ENCODE measurements at regions not wholly inside any gene's neighbourhood (a gene's known extent, or its start where the extent isn't known, plus 50 kb on each side); places are given as distances from the start of the nearest gene placed in this dataset.
A peak's percentile ranks its signal among the peaks of the same experiment; 100 is the strongest.
"Not testable (repeated sequence)": the region's sequence is repeated elsewhere in the genome, so short reads cannot be mapped to it uniquely, and the experiment has no call there.

DNA sequence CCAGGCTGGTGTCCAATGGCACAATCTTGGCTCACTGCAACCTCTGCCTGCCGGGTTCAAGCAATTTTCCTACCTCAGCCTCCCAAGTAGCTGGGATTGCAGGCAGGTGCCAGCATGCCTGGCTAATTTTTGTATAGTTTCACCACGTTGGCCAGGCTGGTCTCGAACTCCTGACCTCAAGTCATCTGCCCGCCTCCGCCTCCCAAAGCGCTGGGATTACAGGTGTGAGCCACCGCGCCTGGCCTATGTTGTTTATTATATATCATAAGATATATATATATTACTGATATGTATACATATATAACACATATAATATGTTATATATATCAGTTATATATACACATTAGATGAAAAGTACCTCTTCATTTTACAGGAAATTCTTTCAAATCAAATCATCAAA lies 914.7 kb downstream of the FOXD4L5 start:
- H3K9me3 ChIP-seq (ENCODE audit: control insufficient read depth in 4 of 4, insufficient read depth in 3 of 4, low read length in 3 of 4); H3K9ac ChIP-seq (ENCODE audit: insufficient read depth in 1 of 2, low read length in 2 of 2); ATAC-seq (ENCODE audit: insufficient read depth, low FRiP score); H3K36me3 ChIP-seq (ENCODE audit: control insufficient read depth in 4 of 4, insufficient read depth in 4 of 4, low read length in 4 of 4); DNase-seq; H3K4me3 ChIP-seq; H3K4me1 ChIP-seq (ENCODE audit: control insufficient read depth in 5 of 5, insufficient read depth in 5 of 5, low read length in 5 of 5); H3K27me3 ChIP-seq (ENCODE audit: control insufficient read depth in 3 of 3, insufficient read depth in 3 of 3, low read length in 2 of 3); H3K27ac ChIP-seq (ENCODE audit: low read depth in 1 of 2, low read length in 1 of 2): not testable (repeated sequence)
- WGBS, 2 donors, result 81 to 94% methylated on average over 3 to 4 of the region's 8 CpGs

DNA sequence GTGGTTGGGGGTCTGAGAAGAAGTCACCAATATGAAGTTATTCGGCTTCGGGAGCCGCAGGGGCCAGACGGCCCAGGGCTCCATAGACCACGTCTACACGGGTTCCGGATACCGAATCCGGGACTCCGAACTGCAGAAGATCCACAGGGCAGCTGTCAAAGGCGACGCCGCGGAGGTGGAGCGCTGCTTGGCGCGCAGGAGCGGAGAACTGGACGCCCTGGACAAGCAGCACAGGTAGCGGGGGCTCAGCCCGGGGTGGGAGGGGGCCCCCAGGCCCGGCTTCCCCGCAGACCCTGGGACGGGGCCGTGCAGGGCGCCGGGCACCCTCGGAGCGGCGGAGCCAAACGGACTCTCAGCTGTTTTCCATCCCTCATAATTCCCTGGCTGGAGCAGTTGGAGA lies 915.4 kb downstream of the FOXD4L5 start:
- not testable (repeated sequence) for DNase-seq; H3K27me3 ChIP-seq (ENCODE audit: control insufficient read depth in 3 of 3, insufficient read depth in 3 of 3, low read length in 2 of 3); H3K4me3 ChIP-seq; H3K4me1 ChIP-seq (ENCODE audit: control insufficient read depth in 5 of 5, insufficient read depth in 5 of 5, low read length in 5 of 5); H3K36me3 ChIP-seq (ENCODE audit: control insufficient read depth in 4 of 4, insufficient read depth in 4 of 4, low read length in 4 of 4); H3K9me3 ChIP-seq (ENCODE audit: control insufficient read depth in 4 of 4, insufficient read depth in 3 of 4, low read length in 3 of 4); H3K9ac ChIP-seq (ENCODE audit: insufficient read depth in 1 of 2, low read length in 2 of 2); ATAC-seq (ENCODE audit: insufficient read depth, low FRiP score); H3K27ac ChIP-seq (ENCODE audit: low read depth in 1 of 2, low read length in 1 of 2)
- WGBS, 2 donors, result no CpG with 5 or more reads among the region's 31 CpGs

DNA sequence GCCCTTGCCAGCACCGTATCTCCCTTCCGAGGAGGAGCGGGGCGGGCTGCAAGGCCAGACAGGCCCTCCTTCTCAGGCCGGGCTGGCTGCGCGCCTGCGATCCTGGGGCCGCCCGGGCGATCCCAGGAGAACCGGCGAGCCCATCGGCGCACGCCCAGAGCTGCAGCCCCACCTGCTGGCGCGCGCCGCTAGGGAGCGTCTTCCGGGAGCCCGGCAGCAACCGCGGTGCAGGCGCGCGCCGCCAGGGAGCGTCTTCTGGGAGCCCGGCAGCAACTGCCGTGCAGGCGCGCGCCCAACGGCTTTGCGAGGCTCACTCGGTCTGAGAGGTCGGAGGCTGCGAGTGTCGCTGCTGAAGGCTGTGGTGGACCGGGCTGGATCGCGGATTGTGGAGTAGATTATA lies 915.9 kb downstream of the FOXD4L5 start:
- WGBS, 2 donors, result 0% methylated on average over 13 to 25 of the region's 44 CpGs
- H3K36me3 ChIP-seq (ENCODE audit: control insufficient read depth in 4 of 4, insufficient read depth in 4 of 4, low read length in 4 of 4); H3K27me3 ChIP-seq (ENCODE audit: control insufficient read depth in 3 of 3, insufficient read depth in 3 of 3, low read length in 2 of 3); H3K9me3 ChIP-seq (ENCODE audit: control insufficient read depth in 4 of 4, insufficient read depth in 3 of 4, low read length in 3 of 4); H3K9ac ChIP-seq (ENCODE audit: insufficient read depth in 1 of 2, low read length in 2 of 2); H3K4me1 ChIP-seq (ENCODE audit: control insufficient read depth in 5 of 5, insufficient read depth in 5 of 5, low read length in 5 of 5); H3K4me3 ChIP-seq; DNase-seq; H3K27ac ChIP-seq (ENCODE audit: low read depth in 1 of 2, low read length in 1 of 2): not testable (repeated sequence)
- TF ChIP-seq, protein P1, sequence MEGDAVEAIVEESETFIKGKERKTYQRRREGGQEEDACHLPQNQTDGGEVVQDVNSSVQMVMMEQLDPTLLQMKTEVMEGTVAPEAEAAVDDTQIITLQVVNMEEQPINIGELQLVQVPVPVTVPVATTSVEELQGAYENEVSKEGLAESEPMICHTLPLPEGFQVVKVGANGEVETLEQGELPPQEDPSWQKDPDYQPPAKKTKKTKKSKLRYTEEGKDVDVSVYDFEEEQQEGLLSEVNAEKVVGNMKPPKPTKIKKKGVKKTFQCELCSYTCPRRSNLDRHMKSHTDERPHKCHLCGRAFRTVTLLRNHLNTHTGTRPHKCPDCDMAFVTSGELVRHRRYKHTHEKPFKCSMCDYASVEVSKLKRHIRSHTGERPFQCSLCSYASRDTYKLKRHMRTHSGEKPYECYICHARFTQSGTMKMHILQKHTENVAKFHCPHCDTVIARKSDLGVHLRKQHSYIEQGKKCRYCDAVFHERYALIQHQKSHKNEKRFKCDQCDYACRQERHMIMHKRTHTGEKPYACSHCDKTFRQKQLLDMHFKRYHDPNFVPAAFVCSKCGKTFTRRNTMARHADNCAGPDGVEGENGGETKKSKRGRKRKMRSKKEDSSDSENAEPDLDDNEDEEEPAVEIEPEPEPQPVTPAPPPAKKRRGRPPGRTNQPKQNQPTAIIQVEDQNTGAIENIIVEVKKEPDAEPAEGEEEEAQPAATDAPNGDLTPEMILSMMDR (IDR thresholded peaks at IDR 0.05; ENCODE audit: control extremely low read depth, extremely low read depth), result peak; percentile 34
- ATAC-seq (ENCODE audit: insufficient read depth, low FRiP score), result peak; percentile 100

DNA sequence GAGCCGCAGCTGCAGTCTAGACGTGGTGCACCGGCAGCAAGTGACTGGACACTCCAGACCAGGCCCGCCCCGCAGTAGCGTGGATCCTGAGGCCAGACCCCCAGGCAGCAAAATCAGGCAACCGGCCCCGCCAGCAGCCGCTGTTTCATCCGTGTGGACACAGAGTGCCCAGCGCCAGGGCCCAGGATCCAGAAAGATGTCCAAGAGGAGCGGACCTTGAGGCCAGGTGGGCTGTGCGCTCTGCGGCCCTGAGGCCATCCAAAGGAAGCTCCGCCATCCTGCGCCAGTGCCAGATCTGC lies 916.4 kb downstream of the FOXD4L5 start:
- not testable (repeated sequence) for H3K27me3 ChIP-seq (ENCODE audit: control insufficient read depth in 3 of 3, insufficient read depth in 3 of 3, low read length in 2 of 3); H3K4me1 ChIP-seq (ENCODE audit: control insufficient read depth in 5 of 5, insufficient read depth in 5 of 5, low read length in 5 of 5); ATAC-seq (ENCODE audit: insufficient read depth, low FRiP score); DNase-seq; H3K27ac ChIP-seq (ENCODE audit: low read depth in 1 of 2, low read length in 1 of 2); H3K4me3 ChIP-seq; H3K9me3 ChIP-seq (ENCODE audit: control insufficient read depth in 4 of 4, insufficient read depth in 3 of 4, low read length in 3 of 4); H3K9ac ChIP-seq (ENCODE audit: insufficient read depth in 1 of 2, low read length in 2 of 2); H3K36me3 ChIP-seq (ENCODE audit: control insufficient read depth in 4 of 4, insufficient read depth in 4 of 4, low read length in 4 of 4)
- 3% methylated on average over 9 of the region's 16 CpGs; no CpG with 5 or more reads in 1 of the 2 donors for WGBS, 2 donors

DNA sequence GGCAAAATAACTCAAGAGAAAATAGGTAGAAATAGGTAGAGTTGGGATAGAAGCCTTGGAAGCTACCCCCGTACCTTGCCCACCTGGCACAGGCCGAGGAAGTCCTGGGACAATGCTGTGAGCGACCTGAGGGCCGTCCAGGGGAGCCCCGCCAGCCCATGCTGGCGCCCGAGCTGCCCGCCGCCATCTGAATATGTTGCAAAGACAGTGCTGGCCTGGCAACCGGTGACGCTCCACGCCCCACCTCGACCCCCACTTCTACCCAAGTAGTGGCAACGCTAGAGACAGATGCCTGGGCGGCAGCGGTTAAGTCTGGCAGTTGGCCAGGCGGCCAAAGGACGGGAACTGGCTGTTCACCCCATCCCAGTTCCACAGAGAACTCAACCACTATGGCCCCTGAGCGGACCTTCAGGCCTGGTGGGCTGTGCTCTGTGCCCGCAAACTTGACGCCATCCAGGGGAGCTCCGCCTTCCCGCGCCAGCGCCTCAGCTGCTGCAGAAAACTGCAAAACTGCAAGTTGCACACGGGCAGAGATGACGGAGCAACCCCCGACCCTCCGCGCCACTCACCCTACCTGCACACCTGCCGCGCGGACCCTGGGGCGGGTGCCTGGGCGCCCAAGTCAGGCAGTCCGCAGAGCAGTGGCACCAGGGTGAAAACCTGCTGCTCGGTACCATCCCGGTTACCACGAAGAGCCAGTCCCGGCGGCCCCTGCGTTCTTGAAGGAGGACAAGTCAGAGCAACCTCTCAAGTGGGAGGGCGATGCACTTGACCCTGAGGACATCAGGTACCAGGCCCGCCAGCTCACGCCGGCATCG lies 917.0 kb downstream of the FOXD4L5 start:
- H3K9me3 ChIP-seq (ENCODE audit: control insufficient read depth in 4 of 4, insufficient read depth in 3 of 4, low read length in 3 of 4); ATAC-seq (ENCODE audit: insufficient read depth, low FRiP score); H3K4me1 ChIP-seq (ENCODE audit: control insufficient read depth in 5 of 5, insufficient read depth in 5 of 5, low read length in 5 of 5); H3K36me3 ChIP-seq (ENCODE audit: control insufficient read depth in 4 of 4, insufficient read depth in 4 of 4, low read length in 4 of 4); H3K27me3 ChIP-seq (ENCODE audit: control insufficient read depth in 3 of 3, insufficient read depth in 3 of 3, low read length in 2 of 3); H3K27ac ChIP-seq (ENCODE audit: low read depth in 1 of 2, low read length in 1 of 2); H3K4me3 ChIP-seq; DNase-seq; H3K9ac ChIP-seq (ENCODE audit: insufficient read depth in 1 of 2, low read length in 2 of 2): not testable (repeated sequence)
- WGBS, 2 donors, result 24 to 69% methylated on average over 3 to 23 of the region's 47 CpGs

All from lung (tissue), 11 donors.